GM12878 (cell line): ENCODE measurements at regions not wholly inside any gene's neighbourhood (a gene's known extent, or its start where the extent isn't known, plus 50 kb on each side); places are given as distances from the start of the nearest gene placed in this dataset.

Experiments
- BMI1 ChIP-seq: fragments of 450-650 bp; IDR thresholded peaks from 2 replicates; pipeline ENCODE4 v1.6.1; 2016; ENCODE audit warnings: mild to moderate bottlenecking, moderate library complexity, borderline replicate concordance
- CTCF ChIP-seq, 3 experiments: IDR thresholded peaks in 2 of 3; conservative IDR thresholded peaks in 1 of 3; 2 replicates each; pipeline ENCODE4 v1.5.1; 2011; ENCODE audit warnings: low read depth in 3 of 3, low read length in 3 of 3, mild to moderate bottlenecking in 3 of 3, control low read depth in 2 of 3, moderate library complexity in 2 of 3, inconsistent platforms in 1 of 3, mixed read lengths in 1 of 3; ENCODE audit not compliant: control insufficient read depth in 2 of 3, insufficient read depth in 1 of 3; ENCODE audit errors: extremely low read depth in 1 of 3
- FOXK2 ChIP-seq: fragments of 450-650 bp; IDR thresholded peaks from 2 replicates; pipeline ENCODE4 v1.6.1; 2017; ENCODE audit warnings: mild to moderate bottlenecking, moderate library complexity
- NFXL1 ChIP-seq: fragments of 450-650 bp; IDR thresholded peaks from 2 replicates; pipeline ENCODE4 v1.6.1; 2017; ENCODE audit warnings: antibody characterized with exemption, mild to moderate bottlenecking, borderline replicate concordance
- NR2F1 ChIP-seq: fragments of 450-650 bp; conservative IDR thresholded peaks from 2 replicates; pipeline ENCODE4 v1.6.1; 2017; ENCODE audit warnings: mild to moderate bottlenecking
- POLR2A ChIP-seq: IDR thresholded peaks from 2 replicates; pipeline ENCODE4 v1.6.1; 2011; ENCODE audit warnings: low read depth, mild to moderate bottlenecking, low read length
- POLR2AphosphoS5 ChIP-seq: IDR thresholded peaks from 2 replicates; pipeline ENCODE4 v1.6.1; 2011; ENCODE audit warnings: mild to moderate bottlenecking, low read length, inconsistent platforms
- RBBP5 ChIP-seq: fragments of 200-600 bp; sonication (generic); conservative IDR thresholded peaks from 2 replicates; pipeline ENCODE4 v1.6.1; 2016
- SREBF1 ChIP-seq: IDR thresholded peaks from 2 replicates; pipeline ENCODE4 v1.6.1; 2012; ENCODE audit warnings: mild to moderate bottlenecking, low read length
- YY1 ChIP-seq: IDR thresholded peaks from 2 replicates; pipeline ENCODE4 v1.6.1; 2011; ENCODE audit warnings: low read depth, mild to moderate bottlenecking, low read length
- ZNF384 ChIP-seq: IDR thresholded peaks from 2 replicates; pipeline ENCODE4 v1.6.1; 2012; ENCODE audit warnings: low read depth, mild to moderate bottlenecking, low read length, improper control_type of control experiment, borderline replicate concordance
- TF ChIP-seq, protein P1 (sequence below): IDR thresholded peaks from 2 replicates; pipeline ENCODE4 v1.6.1; 2011; ENCODE audit warnings: low read depth, low read length, improper control_type of control experiment, borderline replicate concordance
- TF ChIP-seq, protein P2 (sequence below): IDR thresholded peaks from 2 replicates; pipeline ENCODE4 v1.6.1; 2012; ENCODE audit warnings: low read depth, low read length, improper control_type of control experiment

DNA sequence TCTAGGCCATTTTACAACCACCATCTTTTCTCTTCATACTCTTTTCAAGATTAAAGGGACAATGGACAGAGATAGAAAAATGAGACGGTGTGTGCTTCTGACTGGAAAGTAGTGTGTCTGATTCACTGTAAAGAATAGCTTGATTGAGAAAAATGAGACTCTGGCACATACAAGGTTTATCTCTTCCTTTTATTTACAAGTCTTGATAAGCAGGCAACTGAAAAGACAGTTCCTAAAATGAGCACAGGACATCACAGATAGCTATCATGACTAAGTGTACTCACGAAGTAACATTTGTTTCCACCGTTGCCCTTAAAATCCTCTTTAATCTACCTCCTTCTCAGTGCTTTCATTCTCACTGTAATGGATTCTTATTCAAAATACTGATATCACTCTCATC, 383.0 kb downstream of the TBC1D32 start:
- TF ChIP-seq POLR2A, result no peak
- no peak for TF ChIP-seq FOXK2
- TF ChIP-seq BMI1, result no peak
- TF ChIP-seq ZNF384, result no peak
- TF ChIP-seq RBBP5, result no peak
- no peak for TF ChIP-seq CTCF (IDR thresholded peaks at IDR 0.05 in 2 of 3, conservative IDR thresholded peaks at IDR 0.05 in 1 of 3; ENCODE audit: control insufficient read depth in 2 of 3, extremely low read depth in 1 of 3, insufficient read depth in 1 of 3, low read depth in 3 of 3, low read length in 3 of 3)
- no peak for TF ChIP-seq NR2F1
- TF ChIP-seq, protein P1, sequence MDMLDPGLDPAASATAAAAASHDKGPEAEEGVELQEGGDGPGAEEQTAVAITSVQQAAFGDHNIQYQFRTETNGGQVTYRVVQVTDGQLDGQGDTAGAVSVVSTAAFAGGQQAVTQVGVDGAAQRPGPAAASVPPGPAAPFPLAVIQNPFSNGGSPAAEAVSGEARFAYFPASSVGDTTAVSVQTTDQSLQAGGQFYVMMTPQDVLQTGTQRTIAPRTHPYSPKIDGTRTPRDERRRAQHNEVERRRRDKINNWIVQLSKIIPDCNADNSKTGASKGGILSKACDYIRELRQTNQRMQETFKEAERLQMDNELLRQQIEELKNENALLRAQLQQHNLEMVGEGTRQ, result no peak
- no peak for TF ChIP-seq YY1
- TF ChIP-seq POLR2AphosphoS5, result no peak
- TF ChIP-seq, protein P2, sequence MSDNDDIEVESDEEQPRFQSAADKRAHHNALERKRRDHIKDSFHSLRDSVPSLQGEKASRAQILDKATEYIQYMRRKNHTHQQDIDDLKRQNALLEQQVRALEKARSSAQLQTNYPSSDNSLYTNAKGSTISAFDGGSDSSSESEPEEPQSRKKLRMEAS, result no peak
- TF ChIP-seq SREBF1, result no peak
- no peak for TF ChIP-seq NFXL1
